ENCODE measurements at regions not wholly inside any gene's neighbourhood (a gene's known extent, or its start where the extent isn't known, plus 50 kb on each side); places are given as distances from the start of the nearest gene placed in this dataset.

GRCh38 chrX:131779741-131780140, 235.9 kb downstream of the OR13H1 start:
- Histone ChIP-seq H2BK5ac (ENCODE audit: low read length) (no peak overlapping the region), H4K5ac (ENCODE audit: low read length) (no peak overlapping the region), H3K4me1 (ENCODE audit: control insufficient read depth, low read depth, low read length) (no peaks in the 10 kb centered on the region), H3K4me2 (ENCODE audit: low read length) (no peak overlapping the region), H3K27ac (ENCODE audit: low read depth, low read length) (no peak overlapping the region), H4K8ac (ENCODE audit: low read depth, low read length) (no peak overlapping the region), H3K79me2 (ENCODE audit: control insufficient read depth, insufficient read depth, low read length) (no peaks in the 10 kb centered on the region), H3K18ac (ENCODE audit: low read length) (no peak overlapping the region), H2AK5ac (ENCODE audit: low read length) (no peak overlapping the region), H3K27me3 (ENCODE audit: insufficient read depth, low read length, poor library complexity) (no peaks in the 10 kb centered on the region), H3K56ac (ENCODE audit: low read length) (no peak overlapping the region), H3K79me1 (ENCODE audit: low read length) (no peaks in the 10 kb centered on the region), H3K36me3 (ENCODE audit: control insufficient read depth, insufficient read depth, low read length) (peaks cover 4% of the 10 kb centered on the region), H2BK120ac (ENCODE audit: low read depth, low read length) (no peak overlapping the region), H3K23ac (ENCODE audit: low read length) (no peak overlapping the region), H3K4me3 (ENCODE audit: low read length) (no peak overlapping the region), H3K9ac (ENCODE audit: low read length) (no peak overlapping the region), H2BK15ac (replicated peaks; ENCODE audit: low read depth) (no peak overlapping the region), H3K4ac (ENCODE audit: low read depth, low read length) (no peak overlapping the region)
- no CpG with 5 or more reads among the region's 4 CpGs for WGBS (ENCODE audit: extremely low coverage, insufficient coverage, low lambda C conversion rate)
- DNase-seq: no peak

- no CpG with 5 or more reads among the region's 1 CpG for WGBS (ENCODE audit: extremely low coverage, insufficient coverage, low lambda C conversion rate)
- H3K56ac ChIP-seq (ENCODE audit: low read length): no peak overlapping the region
- H2BK120ac ChIP-seq (ENCODE audit: low read depth, low read length): no peak overlapping the region
- H2BK15ac ChIP-seq (replicated peaks; ENCODE audit: low read depth): no peak overlapping the region
- H3K4ac ChIP-seq (ENCODE audit: low read depth, low read length): no peak overlapping the region
- H3K18ac ChIP-seq (ENCODE audit: low read length): no peak overlapping the region
- no peak overlapping the region for H2BK5ac ChIP-seq (ENCODE audit: low read length)
- no peak for DNase-seq
- H3K27ac ChIP-seq (ENCODE audit: low read depth, low read length): no peak overlapping the region
- no peaks in the 10 kb centered on the region for H3K27me3 ChIP-seq (ENCODE audit: insufficient read depth, low read length, poor library complexity)
- no peak overlapping the region for H3K9ac ChIP-seq (ENCODE audit: low read length)
- no peak overlapping the region for H2AK5ac ChIP-seq (ENCODE audit: low read length)
- H4K5ac ChIP-seq (ENCODE audit: low read length): no peak overlapping the region
- no peak overlapping the region for H4K8ac ChIP-seq (ENCODE audit: low read depth, low read length)
- no peaks in the 10 kb centered on the region for H3K79me2 ChIP-seq (ENCODE audit: control insufficient read depth, insufficient read depth, low read length)
- H3K36me3 ChIP-seq (ENCODE audit: control insufficient read depth, insufficient read depth, low read length): peaks cover 4% of the 10 kb centered on the region
- no peak overlapping the region for H3K23ac ChIP-seq (ENCODE audit: low read length)
- H3K4me1 ChIP-seq (ENCODE audit: control insufficient read depth, low read depth, low read length): no peaks in the 10 kb centered on the region
- H3K4me3 ChIP-seq (ENCODE audit: low read length): no peak overlapping the region
- H3K4me2 ChIP-seq (ENCODE audit: low read length): no peak overlapping the region
- H3K79me1 ChIP-seq (ENCODE audit: low read length): no peaks in the 10 kb centered on the region
These were observed 238.8 kb downstream of the OR13H1 start for GRCh38 chrX:131782646-131783045.

- Histone ChIP-seq H3K27ac (ENCODE audit: low read depth, low read length) (no peak overlapping the region), H3K23ac (ENCODE audit: low read length) (no peak overlapping the region), H4K8ac (ENCODE audit: low read depth, low read length) (no peak overlapping the region), H3K27me3 (ENCODE audit: insufficient read depth, low read length, poor library complexity) (no peaks in the 10 kb centered on the region), H3K4ac (ENCODE audit: low read depth, low read length) (no peak overlapping the region), H3K18ac (ENCODE audit: low read length) (no peak overlapping the region), H3K9ac (ENCODE audit: low read length) (no peak overlapping the region), H3K4me2 (ENCODE audit: low read length) (no peak overlapping the region), H3K56ac (ENCODE audit: low read length) (no peak overlapping the region), H2BK15ac (replicated peaks; ENCODE audit: low read depth) (no peak overlapping the region), H3K36me3 (ENCODE audit: control insufficient read depth, insufficient read depth, low read length) (peaks cover 3% of the 10 kb centered on the region), H3K79me2 (ENCODE audit: control insufficient read depth, insufficient read depth, low read length) (no peaks in the 10 kb centered on the region), H3K79me1 (ENCODE audit: low read length) (no peaks in the 10 kb centered on the region), H2BK120ac (ENCODE audit: low read depth, low read length) (no peak overlapping the region), H3K4me1 (ENCODE audit: control insufficient read depth, low read depth, low read length) (no peaks in the 10 kb centered on the region), H2BK5ac (ENCODE audit: low read length) (no peak overlapping the region), H3K4me3 (ENCODE audit: low read length) (no peak overlapping the region), H2AK5ac (ENCODE audit: low read length) (no peak overlapping the region), H4K5ac (ENCODE audit: low read length) (no peak overlapping the region)
- WGBS (ENCODE audit: extremely low coverage, insufficient coverage, low lambda C conversion rate): no CpG with 5 or more reads among the region's 15 CpGs
- DNase-seq: no peak
These were observed 239.4 kb upstream of the STK26 start for GRCh38 chrX:131783555-131784308.

GRCh38 chrX:131789664-131790063, 233.4 kb upstream of the STK26 start:
- no CpG with 5 or more reads among the region's 2 CpGs for WGBS (ENCODE audit: extremely low coverage, insufficient coverage, low lambda C conversion rate)

GRCh38 chrX:131791608-131792355, 231.3 kb upstream of the STK26 start:
- Histone ChIP-seq H3K4ac (ENCODE audit: low read depth, low read length) (no peak overlapping the region), H4K5ac (ENCODE audit: low read length) (no peak overlapping the region), H2AK5ac (ENCODE audit: low read length) (no peak overlapping the region), H3K23ac (ENCODE audit: low read length) (no peak overlapping the region), H2BK120ac (ENCODE audit: low read depth, low read length) (no peak overlapping the region), H3K18ac (ENCODE audit: low read length) (no peak overlapping the region), H3K56ac (ENCODE audit: low read length) (no peak overlapping the region), H3K9ac (ENCODE audit: low read length) (no peak overlapping the region), H3K79me2 (ENCODE audit: control insufficient read depth, insufficient read depth, low read length) (no peaks in the 10 kb centered on the region), H3K27ac (ENCODE audit: low read depth, low read length) (no peak overlapping the region), H4K8ac (ENCODE audit: low read depth, low read length) (no peak overlapping the region), H3K79me1 (ENCODE audit: low read length) (no peaks in the 10 kb centered on the region), H3K4me2 (ENCODE audit: low read length) (no peak overlapping the region), H2BK5ac (ENCODE audit: low read length) (no peak overlapping the region), H3K36me3 (ENCODE audit: control insufficient read depth, insufficient read depth, low read length) (no peaks in the 10 kb centered on the region), H2BK15ac (replicated peaks; ENCODE audit: low read depth) (no peak overlapping the region), H3K4me1 (ENCODE audit: control insufficient read depth, low read depth, low read length) (no peaks in the 10 kb centered on the region), H3K27me3 (ENCODE audit: insufficient read depth, low read length, poor library complexity) (no peaks in the 10 kb centered on the region), H3K4me3 (ENCODE audit: low read length) (no peak overlapping the region)
- DNase-seq: no peak
- no CpG with 5 or more reads among the region's 9 CpGs for WGBS (ENCODE audit: extremely low coverage, insufficient coverage, low lambda C conversion rate)

More at GRCh38 chrX:131789664-131790063, 233.4 kb upstream of the STK26 start:
- Histone ChIP-seq H2BK15ac (replicated peaks; ENCODE audit: low read depth) (no peak overlapping the region), H3K4me2 (ENCODE audit: low read length) (no peak overlapping the region), H3K4me3 (ENCODE audit: low read length) (no peak overlapping the region), H3K4ac (ENCODE audit: low read depth, low read length) (no peak overlapping the region), H3K79me2 (ENCODE audit: control insufficient read depth, insufficient read depth, low read length) (no peaks in the 10 kb centered on the region), H3K23ac (ENCODE audit: low read length) (no peak overlapping the region), H3K4me1 (ENCODE audit: control insufficient read depth, low read depth, low read length) (no peaks in the 10 kb centered on the region), H3K27ac (ENCODE audit: low read depth, low read length) (no peak overlapping the region), H3K9ac (ENCODE audit: low read length) (no peak overlapping the region), H4K5ac (ENCODE audit: low read length) (no peak overlapping the region), H3K36me3 (ENCODE audit: control insufficient read depth, insufficient read depth, low read length) (no peaks in the 10 kb centered on the region), H3K79me1 (ENCODE audit: low read length) (no peaks in the 10 kb centered on the region), H2BK5ac (ENCODE audit: low read length) (no peak overlapping the region), H2AK5ac (ENCODE audit: low read length) (no peak overlapping the region), H3K18ac (ENCODE audit: low read length) (no peak overlapping the region), H3K27me3 (ENCODE audit: insufficient read depth, low read length, poor library complexity) (no peaks in the 10 kb centered on the region), H4K8ac (ENCODE audit: low read depth, low read length) (no peak overlapping the region), H2BK120ac (ENCODE audit: low read depth, low read length) (no peak overlapping the region), H3K56ac (ENCODE audit: low read length) (no peak overlapping the region)
- no peak for DNase-seq
